HEK293T (cell line): ENCODE measurements at regions not wholly inside any gene's neighbourhood (a gene's known extent, or its start where the extent isn't known, plus 50 kb on each side); places are given as distances from the start of the nearest gene placed in this dataset.

Source experiments
- ARNT ChIP-seq: fragments of 450-650 bp; IDR thresholded peaks from 2 replicates; pipeline ENCODE4 v1.6.1; 2017; ENCODE audit warnings: mild to moderate bottlenecking
- BHLHE40 ChIP-seq: fragments of 450-650 bp; IDR thresholded peaks from 2 replicates; pipeline ENCODE4 v1.6.1; 2016; ENCODE audit warnings: mild to moderate bottlenecking, moderate library complexity, borderline replicate concordance
- CTBP1 ChIP-seq: fragments of 450-650 bp; IDR thresholded peaks from 2 replicates; pipeline ENCODE4 v1.6.1; 2016; ENCODE audit warnings: borderline replicate concordance
- FOXA1 ChIP-seq: fragments of 450-650 bp; IDR thresholded peaks from 2 replicates; pipeline ENCODE4 v1.6.1; 2016; ENCODE audit warnings: mild to moderate bottlenecking
- FOXK2 ChIP-seq: fragments of 450-650 bp; IDR thresholded peaks from 2 replicates; pipeline ENCODE4 v1.6.1; 2016; ENCODE audit warnings: mild to moderate bottlenecking
- FOXM1 ChIP-seq: fragments of 450-650 bp; IDR thresholded peaks from 2 replicates; pipeline ENCODE4 v1.6.1; 2017; ENCODE audit warnings: mild to moderate bottlenecking, borderline replicate concordance
- HDGF ChIP-seq: fragments of 450-650 bp; IDR thresholded peaks from 2 replicates; pipeline ENCODE4 v1.6.1; 2017; ENCODE audit warnings: antibody characterized with exemption, borderline replicate concordance
- LEF1 ChIP-seq: fragments of 450-650 bp; IDR thresholded peaks from 2 replicates; pipeline ENCODE4 v1.6.1; 2017; ENCODE audit warnings: mild to moderate bottlenecking, borderline replicate concordance
- NFRKB ChIP-seq: fragments of 450-650 bp; IDR thresholded peaks from 2 replicates; pipeline ENCODE4 v1.6.1; 2016; ENCODE audit warnings: mild to moderate bottlenecking, moderate library complexity
- SP1 ChIP-seq: fragments of 450-650 bp; IDR thresholded peaks from 2 replicates; pipeline ENCODE4 v1.6.1; 2017
- SUZ12 ChIP-seq: fragments of 450-650 bp; IDR thresholded peaks from 2 replicates; pipeline ENCODE4 v1.6.1; 2016; ENCODE audit warnings: mild to moderate bottlenecking
- TARDBP ChIP-seq: fragments of 450-650 bp; IDR thresholded peaks from 2 replicates; pipeline ENCODE4 v1.6.1; 2016
- ZNF384 ChIP-seq: fragments of 450-650 bp; IDR thresholded peaks from 2 replicates; pipeline ENCODE4 v1.6.1; 2016
- TF ChIP-seq, protein P1 (sequence below): fragments of 450-650 bp; IDR thresholded peaks from 2 replicates; pipeline ENCODE4 v1.6.1; 2016

DNA sequence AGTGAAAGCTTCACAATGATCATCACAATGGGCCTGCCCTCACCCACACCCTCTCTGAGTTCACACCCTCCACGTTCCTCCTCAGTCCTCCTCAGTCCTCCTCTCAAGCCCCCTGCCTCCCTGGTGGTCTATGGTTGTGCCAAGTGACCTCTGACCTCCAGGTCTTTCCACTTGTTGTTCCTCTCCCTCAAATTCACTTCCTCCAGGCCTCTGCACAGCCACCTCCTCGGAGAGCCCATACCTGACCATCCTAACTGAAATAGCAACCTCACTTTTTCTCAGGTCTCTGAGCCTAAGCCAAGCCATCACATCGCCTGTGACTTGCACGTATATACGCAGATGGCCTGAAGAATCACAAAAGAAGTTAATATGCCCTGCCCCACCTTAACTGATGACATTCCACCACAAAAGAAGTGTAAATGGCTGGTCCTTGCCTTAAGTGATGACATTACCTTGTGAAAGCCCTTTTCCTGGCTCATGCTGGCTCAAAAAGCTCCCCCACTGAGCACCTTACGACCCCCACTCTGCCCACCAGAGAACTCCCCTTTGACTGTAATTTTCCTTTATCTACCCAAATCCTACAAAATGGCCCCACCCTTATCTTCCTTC is 293.4 kb upstream of the TENM3 start:
- TF ChIP-seq, protein P1, sequence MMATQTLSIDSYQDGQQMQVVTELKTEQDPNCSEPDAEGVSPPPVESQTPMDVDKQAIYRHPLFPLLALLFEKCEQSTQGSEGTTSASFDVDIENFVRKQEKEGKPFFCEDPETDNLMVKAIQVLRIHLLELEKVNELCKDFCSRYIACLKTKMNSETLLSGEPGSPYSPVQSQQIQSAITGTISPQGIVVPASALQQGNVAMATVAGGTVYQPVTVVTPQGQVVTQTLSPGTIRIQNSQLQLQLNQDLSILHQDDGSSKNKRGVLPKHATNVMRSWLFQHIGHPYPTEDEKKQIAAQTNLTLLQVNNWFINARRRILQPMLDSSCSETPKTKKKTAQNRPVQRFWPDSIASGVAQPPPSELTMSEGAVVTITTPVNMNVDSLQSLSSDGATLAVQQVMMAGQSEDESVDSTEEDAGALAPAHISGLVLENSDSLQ: no peak
- no peak for TF ChIP-seq LEF1
- no peak for TF ChIP-seq FOXK2
- no peak for TF ChIP-seq FOXA1
- no peak for TF ChIP-seq TARDBP
- TF ChIP-seq SP1: no peak
- no peak for TF ChIP-seq BHLHE40
- TF ChIP-seq HDGF: no peak
- no peak for TF ChIP-seq SUZ12
- no peak for TF ChIP-seq FOXM1
- TF ChIP-seq NFRKB: no peak
- no peak for TF ChIP-seq CTBP1
- TF ChIP-seq ZNF384: no peak
- no peak for TF ChIP-seq ARNT
